GM18858 (cell line): ENCODE measurements at regions not wholly inside any gene's neighbourhood (a gene's known extent, or its start where the extent isn't known, plus 50 kb on each side); places are given as distances from the start of the nearest gene placed in this dataset.
A peak's percentile ranks its signal among the peaks of the same experiment; 100 is the strongest.

Experiments used
- ATAC-seq: cut with Tn5 transposase; IDR thresholded peaks from one replicate; pipeline ENCODE4 v1.9.1; 2021; ENCODE audit not compliant: unreplicated experiment

GRCh38 chrX:135632353-135632752 is 81.1 kb upstream of the CT45A1 start:
- ATAC-seq = peak; percentile 63

GRCh38 chrX:135639066-135639780 is 74.2 kb upstream of the CT45A1 start:
- no peak for ATAC-seq

GRCh38 chrX:135643916-135644315 is 69.5 kb upstream of the CT45A1 start:
- ATAC-seq = no peak

- ATAC-seq = no peak
Observed at GRCh38 chrX:135644624-135645023, 68.8 kb upstream of the CT45A1 start.

GRCh38 chrX:135649029-135649428 is 64.4 kb upstream of the CT45A1 start:
- ATAC-seq = no peak

GRCh38 chrX:135649561-135649960 is 63.9 kb upstream of the CT45A1 start:
- no peak for ATAC-seq

- ATAC-seq = no peak
Observed at GRCh38 chrX:135651647-135652295, 61.7 kb upstream of the CT45A1 start.

GRCh38 chrX:135652602-135653001 is 60.8 kb upstream of the CT45A1 start:
- no peak for ATAC-seq

GRCh38 chrX:135657952-135658654 is 55.3 kb upstream of the CT45A1 start:
- ATAC-seq = peak; percentile 73
